Activated CD8-positive, alpha-beta memory T cell treated with anti-CD3 and anti-CD28 coated beads for 4 hours (primary cell): ENCODE measurements at regions not wholly inside any gene's neighbourhood (a gene's known extent, or its start where the extent isn't known, plus 50 kb on each side); places are given as distances from the start of the nearest gene placed in this dataset.
"Not testable (repeated sequence)": the region's sequence is repeated elsewhere in the genome, so short reads cannot be mapped to it uniquely, and the experiment has no call there.

Experiments
- DNase-seq, 2 donors: peaks; one replicate each; pipeline ENCODE4 v3.0.0-alpha.2; 2020; ENCODE audit warnings: low read depth in 2 of 2

GRCh38 chrX:45502396-45502795 lies 301.7 kb upstream of the DIPK2B start:
- no peak for DNase-seq

GRCh38 chrX:45497290-45497689 lies 296.6 kb upstream of the DIPK2B start:
- no peak for DNase-seq

- DNase-seq: no peak
These were observed 285.0 kb upstream of the DIPK2B start for GRCh38 chrX:45485719-45486118.

- DNase-seq: no peak
These were observed 279.3 kb upstream of the DIPK2B start for GRCh38 chrX:45479835-45480422.

- DNase-seq: no peak
These were observed 278.6 kb upstream of the DIPK2B start for GRCh38 chrX:45479196-45479834.

GRCh38 chrX:45472968-45473367 lies 272.3 kb upstream of the DIPK2B start:
- no peak for DNase-seq

GRCh38 chrX:45467537-45467936 lies 266.9 kb upstream of the DIPK2B start:
- DNase-seq: not testable (repeated sequence)

- not testable (repeated sequence) for DNase-seq
These were observed 255.1 kb upstream of the DIPK2B start for GRCh38 chrX:45455732-45456131.

- DNase-seq: no peak
These were observed 253.6 kb upstream of the DIPK2B start for GRCh38 chrX:45454290-45454689.

- DNase-seq: no peak
These were observed 249.3 kb upstream of the DIPK2B start for GRCh38 chrX:45449982-45450381.

- no peak for DNase-seq
These were observed 247.3 kb upstream of the DIPK2B start for GRCh38 chrX:45447995-45448394.

- DNase-seq: no peak
These were observed 246.7 kb upstream of the DIPK2B start for GRCh38 chrX:45447331-45447730.

GRCh38 chrX:45445745-45446412 lies 245.2 kb upstream of the DIPK2B start:
- DNase-seq: no peak

GRCh38 chrX:45437186-45437585 lies 236.5 kb upstream of the DIPK2B start:
- no peak for DNase-seq

GRCh38 chrX:45435481-45435880 lies 234.8 kb upstream of the DIPK2B start:
- no peak for DNase-seq

GRCh38 chrX:45434231-45434630 lies 233.6 kb upstream of the DIPK2B start:
- no peak for DNase-seq

GRCh38 chrX:45428831-45429230 lies 228.2 kb upstream of the DIPK2B start:
- no peak for DNase-seq

GRCh38 chrX:45424326-45424725 lies 223.7 kb upstream of the DIPK2B start:
- DNase-seq: no peak

GRCh38 chrX:45422216-45422925 lies 221.7 kb upstream of the DIPK2B start:
- no peak for DNase-seq

GRCh38 chrX:45421806-45422205 lies 221.1 kb upstream of the DIPK2B start:
- DNase-seq: no peak

- no peak for DNase-seq
These were observed 203.5 kb upstream of the DIPK2B start for GRCh38 chrX:45404206-45404605.

- DNase-seq: no peak
These were observed 201.2 kb upstream of the DIPK2B start for GRCh38 chrX:45401923-45402322.
